GM21737 (cell line): ENCODE measurements at regions not wholly inside any gene's neighbourhood (a gene's known extent, or its start where the extent isn't known, plus 50 kb on each side); places are given as distances from the start of the nearest gene placed in this dataset.

Experiments used
- ATAC-seq: cut with Tn5 transposase; IDR thresholded peaks from one replicate; pipeline ENCODE4 v1.9.1; 2021; ENCODE audit warnings: mild to moderate bottlenecking, moderate library complexity; ENCODE audit not compliant: unreplicated experiment

DNA sequence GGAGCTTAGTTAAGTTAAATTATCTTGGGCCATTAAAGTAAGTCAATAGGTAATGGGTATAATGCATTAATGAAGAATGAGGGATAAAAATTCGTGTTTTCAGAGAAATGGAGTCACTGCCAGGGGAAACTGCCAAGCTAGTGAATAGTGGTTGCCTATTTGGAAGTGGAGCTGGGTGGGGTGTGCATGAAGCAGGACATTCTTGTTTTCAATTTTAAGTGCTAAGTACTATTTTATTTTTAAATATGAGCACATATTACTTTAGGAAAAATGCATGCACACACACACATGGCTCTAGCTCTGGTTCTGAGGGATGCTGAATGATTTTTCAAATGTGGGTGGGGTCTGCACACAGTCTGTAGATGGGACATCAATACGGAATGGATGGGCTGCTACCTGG, 717.7 kb upstream of the SGCG start:
- no peak for ATAC-seq

DNA sequence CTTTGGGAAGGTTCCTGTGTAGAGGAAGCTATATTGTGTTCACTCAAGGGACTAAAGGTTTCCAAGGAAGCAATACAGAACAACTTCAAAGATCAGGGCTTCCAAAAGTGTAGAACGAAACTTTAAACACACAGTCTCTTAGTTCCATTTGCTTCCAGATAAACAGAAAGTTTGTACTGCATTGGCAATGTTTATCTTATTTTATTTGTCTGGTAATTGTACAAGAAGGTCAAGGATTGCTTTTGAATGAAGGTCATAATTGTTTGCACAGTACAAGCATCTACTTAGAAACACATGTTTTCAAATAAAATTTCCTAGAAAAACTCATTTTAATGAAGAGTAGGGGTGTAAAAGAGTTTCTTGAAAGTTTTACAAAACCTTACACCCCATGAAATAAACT, 712.7 kb upstream of the SGCG start:
- ATAC-seq, result no peak

DNA sequence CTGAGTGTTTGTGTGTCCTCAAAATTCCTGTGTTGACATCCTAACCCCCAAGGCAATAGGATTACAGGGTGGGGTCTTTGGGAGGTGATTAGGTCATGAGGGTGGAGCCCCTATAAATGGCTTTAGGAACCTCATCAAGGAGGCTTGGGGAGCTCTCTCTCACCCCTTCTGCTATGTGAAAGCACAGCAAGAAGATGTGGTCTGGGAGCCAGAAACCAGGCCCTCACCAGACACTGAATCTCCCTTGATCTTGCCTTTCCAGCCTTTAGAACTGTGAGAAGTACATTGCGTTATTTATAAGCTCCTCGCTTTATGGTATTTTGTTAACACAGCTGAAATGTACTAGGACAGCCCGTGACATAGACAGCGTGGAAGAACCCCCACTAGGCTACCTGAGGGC, 712.0 kb upstream of the SGCG start:
- no peak for ATAC-seq

DNA sequence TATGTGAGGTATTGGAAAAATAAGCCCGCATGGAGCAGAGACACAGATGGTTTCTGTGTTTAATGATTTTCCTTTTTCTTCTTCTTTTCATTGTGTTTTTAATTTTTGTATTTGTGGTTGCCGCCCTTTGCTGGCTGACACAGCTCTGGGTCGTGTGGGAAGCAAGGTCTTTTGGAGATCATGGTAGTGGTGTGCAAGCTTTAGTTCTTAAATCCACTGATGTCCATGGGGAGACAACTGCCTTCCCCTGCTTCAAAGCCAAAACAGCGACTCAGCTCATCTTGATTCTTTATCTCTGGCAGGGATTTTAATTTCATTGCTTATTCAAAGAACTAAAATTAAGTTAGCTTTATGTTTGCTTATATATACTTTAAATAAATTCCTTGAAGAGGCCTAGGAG, 711.3 kb upstream of the SGCG start:
- ATAC-seq, result no peak

DNA sequence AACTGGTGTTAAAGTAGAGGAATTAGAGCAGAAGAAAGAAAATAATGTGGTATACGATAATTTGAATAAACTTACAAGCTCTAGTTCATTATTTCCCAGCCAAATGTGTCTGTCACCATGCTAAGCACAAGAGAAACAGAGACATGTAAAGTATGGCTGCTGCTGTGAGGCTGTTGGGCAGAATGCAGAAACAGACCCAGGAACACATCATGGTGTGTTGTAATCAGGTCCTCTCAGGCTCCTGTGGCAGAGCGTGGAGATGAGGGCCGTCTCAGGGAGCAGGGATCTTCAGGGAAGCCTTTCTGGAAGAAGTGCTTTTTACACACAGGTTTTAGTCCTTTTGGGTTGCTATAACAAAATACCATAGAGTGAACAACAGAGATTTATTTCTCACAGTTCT, 710.7 kb upstream of the SGCG start:
- no peak for ATAC-seq

DNA sequence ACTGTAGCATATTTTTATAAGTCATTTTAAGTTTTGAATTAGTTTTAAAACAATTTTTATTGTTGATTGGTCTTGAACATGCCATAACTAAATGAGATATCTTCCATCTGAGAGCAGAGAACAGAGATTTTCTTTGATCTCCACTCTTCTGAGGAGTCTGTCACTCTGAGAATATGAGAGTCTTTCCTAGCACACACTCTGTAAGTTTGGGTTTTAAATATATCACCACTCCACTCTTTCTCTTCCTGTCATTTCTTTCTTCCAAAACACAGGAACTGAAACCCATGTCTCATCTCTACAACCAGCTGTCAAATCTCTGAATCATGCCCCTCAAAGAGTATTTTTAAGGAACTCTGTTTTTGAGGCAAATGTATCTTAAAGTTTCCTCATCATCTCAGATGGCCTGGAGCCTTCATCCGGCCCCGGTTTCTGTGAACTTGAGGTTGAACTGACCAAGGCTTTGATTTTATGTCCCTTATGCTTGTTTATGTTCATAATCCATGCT, 698.2 kb upstream of the SGCG start:
- ATAC-seq, result no peak

DNA sequence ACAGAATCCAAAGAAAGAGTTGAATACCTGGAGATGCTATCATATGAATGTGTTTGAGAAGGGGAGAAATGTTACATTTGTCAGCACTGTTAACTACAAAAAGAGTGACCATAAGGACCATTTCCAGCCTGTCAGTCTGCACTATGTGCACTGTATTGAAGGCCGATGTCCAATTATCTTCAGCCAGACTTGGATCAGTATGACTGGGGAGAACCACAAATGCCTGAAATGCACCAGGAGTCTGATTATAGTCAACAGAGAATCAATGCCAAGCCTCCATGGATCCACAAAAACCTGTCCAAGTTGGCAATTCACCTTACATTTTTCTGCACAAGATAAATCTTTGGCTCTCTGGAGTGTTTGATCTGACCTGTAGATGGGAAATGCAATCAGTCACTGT, 697.5 kb upstream of the SGCG start:
- ATAC-seq, result no peak

DNA sequence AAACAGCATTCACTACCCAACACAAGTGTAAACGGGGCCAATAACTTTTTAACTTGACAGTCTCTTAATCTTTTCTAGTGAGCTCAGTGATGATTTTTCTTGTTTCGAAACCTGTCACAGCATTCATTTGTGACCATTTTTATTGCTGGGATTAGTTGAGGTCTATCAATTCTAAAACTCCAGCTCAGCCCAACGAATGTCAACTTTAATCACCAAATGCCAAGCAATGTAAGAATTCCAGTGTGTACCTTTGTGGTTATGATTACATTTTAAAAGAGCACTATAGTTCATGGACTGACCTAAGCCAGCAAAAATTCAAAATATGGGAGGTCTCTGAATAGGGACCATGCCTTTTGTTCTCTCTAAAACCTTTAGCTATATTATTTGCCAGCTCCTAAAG, 694.3 kb upstream of the SGCG start:
- no peak for ATAC-seq

DNA sequence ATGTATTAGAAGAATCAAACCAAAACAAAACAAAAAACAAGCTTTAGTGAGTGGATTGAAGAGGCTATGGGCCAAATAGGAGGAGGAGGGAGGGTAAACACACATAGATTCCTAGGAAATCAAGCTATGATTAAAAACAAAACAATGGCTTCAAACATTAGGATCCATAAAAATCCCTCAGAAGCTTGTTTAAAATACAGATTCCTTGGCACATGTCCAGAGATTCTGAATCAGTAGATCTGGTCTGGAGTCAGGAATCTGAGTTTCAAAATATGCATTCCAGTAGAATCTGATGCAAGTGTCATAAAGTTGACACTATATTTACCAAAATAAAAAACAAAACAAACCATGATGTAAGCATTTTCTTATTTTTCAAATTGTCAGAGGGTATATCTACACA, 692.8 kb upstream of the SGCG start:
- ATAC-seq, result no peak

DNA sequence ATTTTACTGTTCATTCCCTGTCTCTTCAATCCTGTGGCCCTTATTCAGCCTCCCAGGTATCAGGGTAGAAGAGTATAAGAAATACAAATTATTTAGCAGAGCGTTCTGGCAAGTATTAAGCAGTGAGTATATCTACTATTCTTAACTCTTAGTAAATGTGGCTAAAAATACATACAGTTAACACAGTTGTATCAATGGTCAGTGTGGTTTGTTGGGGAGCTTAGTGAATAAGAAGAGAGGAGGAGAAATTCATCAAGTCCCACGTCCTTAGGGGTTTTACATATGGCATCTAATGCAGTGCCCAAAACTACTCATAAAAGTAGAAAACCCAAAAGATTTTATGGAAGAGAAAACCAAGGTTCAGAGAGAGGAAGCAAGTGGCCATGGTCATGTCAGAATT, 691.0 kb upstream of the SGCG start:
- ATAC-seq, result no peak

DNA sequence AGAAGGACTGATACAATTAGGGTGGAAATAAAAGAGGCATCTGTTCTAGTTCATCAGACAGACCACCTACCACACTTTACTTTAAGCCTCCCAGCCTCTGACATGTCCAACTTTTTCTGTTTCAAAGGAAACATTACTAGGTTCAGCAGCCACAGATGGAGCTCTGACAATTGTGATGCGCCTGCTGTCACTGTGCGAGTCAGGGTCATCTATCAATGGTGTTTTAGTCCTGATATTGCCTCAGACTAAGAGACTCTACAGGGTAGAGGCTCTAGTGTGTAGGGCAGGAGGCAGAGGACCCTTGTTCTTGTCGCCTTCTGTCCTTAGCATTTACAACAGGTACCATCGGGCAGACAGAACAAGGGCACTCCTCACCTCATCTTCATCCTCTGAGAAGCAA, 685.0 kb upstream of the SGCG start:
- no peak for ATAC-seq

DNA sequence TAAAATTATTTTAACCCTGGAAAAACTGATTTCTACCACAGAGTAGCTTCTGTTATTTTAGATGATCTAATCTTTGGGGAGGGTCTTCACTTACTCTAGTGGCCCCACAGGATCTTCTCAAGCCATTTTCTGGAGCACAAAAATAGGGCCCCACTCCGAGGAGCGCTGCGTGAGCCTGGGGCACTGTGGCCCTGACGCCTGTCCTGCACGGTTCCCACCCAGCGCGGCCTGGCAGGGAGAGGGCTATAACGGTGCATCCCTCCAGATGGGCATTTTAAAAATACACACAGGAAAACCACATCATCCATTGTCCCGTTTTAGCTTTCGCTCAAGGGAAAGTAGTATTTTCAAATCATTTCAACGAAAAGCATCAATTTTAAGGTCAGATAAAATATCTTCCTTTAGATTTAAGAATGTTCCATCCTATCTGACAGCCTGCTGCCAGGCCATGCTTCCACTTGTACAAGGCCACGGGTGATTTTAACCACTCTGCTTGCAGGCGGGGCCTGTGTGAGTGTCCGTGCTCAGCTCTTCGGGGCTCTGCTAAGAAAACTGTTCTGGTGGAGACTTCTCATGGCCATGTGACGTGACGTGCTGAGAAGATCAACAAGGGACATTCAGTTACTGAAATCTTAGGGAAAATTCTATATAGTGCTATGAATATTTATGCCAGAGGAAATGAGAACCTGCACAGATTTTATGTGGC, 683.8 kb upstream of the SGCG start:
- ATAC-seq, result no peak

DNA sequence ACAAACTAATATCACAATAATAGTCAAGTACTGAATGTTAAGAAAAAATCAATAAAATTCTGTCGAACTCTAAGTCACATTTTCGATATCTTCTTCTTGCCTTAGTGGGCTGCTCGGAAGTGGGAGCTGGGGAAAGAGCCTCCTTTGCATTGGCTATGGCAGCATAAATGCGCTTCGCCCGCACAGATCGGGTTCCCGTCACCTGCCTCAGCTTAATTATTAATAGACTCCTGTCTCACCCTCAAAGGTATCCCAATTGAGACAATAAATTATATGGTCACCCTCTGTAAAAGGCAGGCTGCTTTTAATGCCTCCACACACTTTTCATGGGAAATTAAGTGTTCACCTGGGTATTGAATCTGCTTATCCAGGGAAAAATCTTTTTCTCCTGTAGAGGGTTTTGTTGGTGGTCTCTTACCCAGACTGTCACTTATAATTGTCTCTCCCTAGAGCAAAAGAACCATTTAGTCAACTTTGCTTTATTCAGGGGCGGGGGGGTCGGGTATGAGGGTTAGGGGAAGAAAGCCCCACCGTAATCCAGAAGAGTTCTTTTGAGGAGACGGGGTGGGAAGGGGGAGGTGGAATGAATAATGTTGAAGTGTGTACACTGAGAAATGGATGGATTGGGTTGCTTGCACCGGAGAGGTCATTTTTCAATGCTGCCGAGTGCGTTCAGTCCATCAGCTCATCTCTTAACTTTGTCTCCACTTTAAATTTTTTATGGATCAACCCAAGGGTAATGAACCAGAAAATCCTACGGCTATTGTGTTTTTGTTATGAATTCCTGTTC, 682.6 kb upstream of the SGCG start:
- no peak for ATAC-seq

DNA sequence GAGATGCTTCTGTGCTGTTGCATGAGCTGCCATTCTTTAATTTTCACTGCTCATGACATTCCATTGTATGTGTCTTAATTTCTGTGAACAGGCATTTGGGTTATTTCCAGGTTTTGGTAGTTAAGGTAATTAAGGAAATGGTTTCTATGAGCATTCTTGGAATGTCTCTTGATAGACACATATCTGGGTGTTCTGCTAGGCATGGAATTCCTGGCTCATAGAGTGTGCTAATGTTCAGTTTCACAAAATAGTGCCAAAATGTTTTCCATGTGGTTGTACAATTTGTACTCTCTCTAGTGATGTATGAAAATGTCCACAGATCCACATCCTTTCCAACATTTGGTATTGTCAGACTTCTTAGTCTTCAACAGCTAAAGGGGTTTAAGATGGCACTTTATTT, 680.9 kb upstream of the SGCG start:
- no peak for ATAC-seq

DNA sequence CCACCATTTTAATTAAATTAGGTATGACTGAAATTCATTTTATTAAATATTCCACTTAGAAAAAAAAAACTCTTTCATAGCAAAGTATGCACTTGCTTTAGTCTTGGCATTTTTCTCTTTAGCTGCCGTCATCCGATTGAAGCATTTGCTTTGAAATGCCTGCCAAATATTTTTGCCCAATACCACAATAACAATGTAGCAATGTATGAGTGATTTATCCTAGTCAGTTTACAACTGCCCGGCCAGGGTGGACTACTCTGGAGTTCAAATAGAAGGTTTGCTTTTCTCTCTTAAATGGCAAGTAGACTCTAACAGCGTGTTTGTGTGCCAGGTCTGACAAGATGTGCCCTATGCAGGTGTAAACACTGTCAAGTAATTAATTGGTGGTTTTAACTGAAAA, 675.3 kb upstream of the SGCG start:
- no peak for ATAC-seq

DNA sequence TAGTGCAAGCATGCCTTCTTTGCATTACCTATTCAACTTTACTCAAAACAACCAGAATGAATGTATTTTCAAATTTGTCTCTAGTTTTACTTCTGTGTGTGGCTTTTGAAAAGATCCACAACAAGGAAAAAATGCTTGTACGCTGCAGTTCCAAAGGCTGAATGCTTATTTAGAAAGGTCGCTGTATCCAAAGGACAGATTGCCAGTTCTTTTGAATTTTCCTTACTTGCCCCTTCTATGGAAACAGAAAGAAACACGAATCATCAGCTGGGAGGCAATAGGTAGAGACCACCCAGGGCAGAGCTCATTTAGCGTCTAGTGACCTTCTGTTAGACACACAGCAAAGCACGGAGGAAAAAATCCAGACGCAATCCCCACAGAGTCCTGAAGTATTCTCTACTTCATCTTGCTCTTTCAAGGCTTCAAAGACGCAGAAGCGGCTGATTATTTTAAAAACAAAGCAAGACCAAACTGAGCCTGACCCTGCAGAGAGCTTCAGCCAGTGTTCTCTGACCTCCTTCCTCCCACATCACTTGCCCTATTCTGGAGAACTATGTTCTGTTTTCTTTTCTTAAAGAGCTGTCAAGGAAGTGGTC, 674.6 kb upstream of the SGCG start:
- no peak for ATAC-seq

DNA sequence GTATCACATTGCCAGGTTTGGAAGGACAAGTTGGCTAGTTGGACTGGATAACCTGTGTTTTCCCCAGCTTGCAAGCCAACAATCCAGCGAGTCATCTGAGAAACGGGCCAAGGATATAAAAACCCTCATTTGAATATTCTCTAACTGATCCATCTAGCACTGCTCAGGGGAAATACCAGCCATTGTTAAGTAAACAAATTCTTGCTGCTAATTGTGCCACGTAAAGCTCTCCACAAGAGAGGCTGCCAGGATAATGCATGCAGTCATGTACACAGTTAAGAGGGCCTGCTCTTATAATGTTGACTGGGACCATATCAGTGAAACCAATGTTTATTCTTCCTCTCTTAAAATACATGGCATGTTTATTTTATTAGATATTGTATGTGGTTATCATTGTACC, 663.2 kb upstream of the SGCG start:
- ATAC-seq, result no peak

DNA sequence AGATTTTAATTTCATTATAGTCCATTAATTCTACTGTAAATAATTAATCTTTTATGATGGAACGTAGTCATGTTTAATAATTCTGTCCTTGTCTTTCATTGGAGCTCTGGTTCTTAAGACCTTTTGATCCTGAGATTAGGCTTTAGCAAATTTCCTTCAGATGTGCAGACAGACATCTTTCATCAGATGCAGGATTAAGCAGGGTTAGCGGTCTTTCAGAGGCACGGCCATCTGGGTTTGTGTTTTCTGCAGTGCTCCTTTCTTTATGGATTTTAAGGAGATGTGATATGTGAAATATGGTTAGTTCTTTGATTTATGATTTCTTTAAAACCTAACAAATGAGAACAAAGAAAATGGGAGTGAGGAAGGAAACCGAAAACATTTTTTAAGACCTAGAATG, 643.9 kb upstream of the SGCG start:
- ATAC-seq, result no peak

DNA sequence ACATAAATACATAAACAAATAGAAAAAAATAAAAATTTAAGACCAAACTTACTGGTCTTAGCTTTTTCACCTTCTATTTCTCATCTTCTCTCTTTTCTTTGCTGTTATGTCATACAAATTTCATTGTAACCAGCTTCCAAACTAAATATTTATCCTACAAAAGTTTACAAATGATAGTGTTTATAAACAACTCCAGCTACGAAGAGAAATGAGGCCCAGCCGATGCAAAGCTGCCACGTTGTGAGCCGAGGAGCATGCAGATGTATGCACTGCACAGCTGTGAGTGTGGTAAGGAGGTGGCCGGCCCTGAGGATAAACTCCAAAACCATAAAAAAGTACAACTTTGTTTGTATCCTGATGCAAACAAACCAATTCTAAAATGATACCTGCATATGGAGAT, 642.4 kb upstream of the SGCG start:
- ATAC-seq, result no peak

DNA sequence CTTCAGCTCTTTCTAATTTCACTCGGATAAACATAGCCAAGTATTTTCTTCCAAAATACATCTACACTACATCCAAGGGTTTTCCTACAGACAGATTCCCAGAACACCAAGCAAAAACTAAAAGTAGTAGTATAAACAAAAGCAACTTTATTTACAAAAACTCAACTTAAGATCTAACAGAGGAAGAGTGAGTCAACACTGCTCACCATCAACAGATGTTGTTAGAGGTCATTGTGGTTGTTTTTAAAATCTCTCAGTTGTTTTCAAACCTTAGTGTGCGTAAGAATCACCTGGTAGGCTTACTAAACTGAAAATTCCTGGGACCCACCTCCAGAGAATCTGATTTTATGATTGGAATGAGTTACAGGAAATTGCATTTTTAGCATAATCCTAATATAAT, 631.7 kb upstream of the SGCG start:
- ATAC-seq, result no peak

DNA sequence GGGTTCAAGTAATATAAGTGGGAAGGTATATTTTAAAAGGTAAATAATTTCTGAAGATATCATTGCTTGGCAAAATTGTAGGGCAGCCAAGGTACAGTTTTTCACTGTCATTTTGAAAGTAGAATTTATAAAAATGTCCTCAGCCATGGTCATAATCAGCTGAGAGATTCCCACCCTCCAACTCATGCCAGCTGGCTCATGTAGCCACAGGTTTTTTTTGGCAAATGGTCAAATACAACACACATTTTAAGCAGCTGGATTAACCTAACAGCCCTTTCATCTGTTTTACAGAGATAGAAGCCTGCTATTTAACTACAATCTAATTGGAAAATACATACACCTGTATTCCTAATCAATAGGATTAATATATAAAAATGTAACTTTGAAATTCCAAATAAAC, 619.2 kb upstream of the SGCG start:
- no peak for ATAC-seq

DNA sequence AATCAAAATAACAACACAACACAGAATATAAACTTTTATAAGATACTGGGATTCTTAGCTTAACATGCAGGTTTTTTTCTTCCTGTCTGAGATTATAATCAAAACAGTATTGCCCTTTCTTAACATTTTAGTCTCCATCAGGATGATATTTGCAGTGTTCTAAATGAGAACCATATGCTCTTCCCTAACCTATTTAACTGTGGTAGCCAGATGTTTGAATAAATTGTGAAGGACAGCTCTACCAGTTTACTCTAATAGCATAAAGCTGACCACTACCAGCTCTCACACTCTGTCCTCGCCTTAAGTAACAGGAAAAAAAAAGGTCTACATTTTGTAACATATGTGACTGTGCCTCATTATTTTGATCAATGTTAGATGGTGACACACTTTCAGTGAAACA, 618.7 kb upstream of the SGCG start:
- ATAC-seq, result no peak
